GM19452 (cell line): ENCODE measurements at regions not wholly inside any gene's neighbourhood (a gene's known extent, or its start where the extent isn't known, plus 50 kb on each side); places are given as distances from the start of the nearest gene placed in this dataset.
"Not testable (repeated sequence)": the region's sequence is repeated elsewhere in the genome, so short reads cannot be mapped to it uniquely, and the experiment has no call there.

Source experiments
- ATAC-seq: cut with Tn5 transposase; IDR thresholded peaks from one replicate; pipeline ENCODE4 v1.9.1; 2021; ENCODE audit not compliant: unreplicated experiment

- ATAC-seq, result no peak
These were observed 289.4 kb upstream of the DAB2 start for GRCh38 chr5:39714036-39714698.

GRCh38 chr5:39713250-39713916 lies 288.6 kb upstream of the DAB2 start:
- ATAC-seq, result no peak

- no peak for ATAC-seq
These were observed 287.8 kb upstream of the DAB2 start for GRCh38 chr5:39712316-39713249.

- ATAC-seq, result no peak
These were observed 287.0 kb upstream of the DAB2 start for GRCh38 chr5:39711821-39712220.

GRCh38 chr5:39709032-39709431 lies 284.3 kb upstream of the DAB2 start:
- ATAC-seq, result no peak

GRCh38 chr5:39702928-39703327 lies 278.1 kb upstream of the DAB2 start:
- no peak for ATAC-seq

GRCh38 chr5:39700523-39700922 lies 275.7 kb upstream of the DAB2 start:
- no peak for ATAC-seq

- no peak for ATAC-seq
These were observed 274.2 kb upstream of the DAB2 start for GRCh38 chr5:39698838-39699560.

GRCh38 chr5:39697881-39698280 lies 273.1 kb upstream of the DAB2 start:
- ATAC-seq, result no peak

GRCh38 chr5:39696672-39697398 lies 272.1 kb upstream of the DAB2 start:
- ATAC-seq, result no peak

- no peak for ATAC-seq
These were observed 267.2 kb upstream of the DAB2 start for GRCh38 chr5:39691993-39692392.

- no peak for ATAC-seq
These were observed 266.4 kb upstream of the DAB2 start for GRCh38 chr5:39691136-39691535.

GRCh38 chr5:39689919-39690318 lies 265.1 kb upstream of the DAB2 start:
- ATAC-seq, result no peak

- ATAC-seq, result not testable (repeated sequence)
These were observed 263.1 kb upstream of the DAB2 start for GRCh38 chr5:39687924-39688323.

- ATAC-seq, result no peak
These were observed 255.4 kb upstream of the DAB2 start for GRCh38 chr5:39680213-39680612.

GRCh38 chr5:39678534-39678933 lies 253.8 kb upstream of the DAB2 start:
- no peak for ATAC-seq

- no peak for ATAC-seq
These were observed 250.9 kb upstream of the DAB2 start for GRCh38 chr5:39675676-39676075.

- no peak for ATAC-seq
These were observed 249.7 kb upstream of the DAB2 start for GRCh38 chr5:39674209-39675082.

- ATAC-seq, result no peak
These were observed 246.8 kb upstream of the DAB2 start for GRCh38 chr5:39671561-39671961.
